IPS-15b (cell line): ENCODE measurements at regions not wholly inside any gene's neighbourhood (a gene's known extent, or its start where the extent isn't known, plus 50 kb on each side); places are given as distances from the start of the nearest gene placed in this dataset.

Source experiments
- H3K27me3 ChIP-seq: one replicate; pipeline ENCODE4 v1.6.1; 2013; ENCODE audit warnings: low read length; ENCODE audit not compliant: control insufficient read depth, insufficient read depth
- H3K36me3 ChIP-seq: one replicate; pipeline ENCODE4 v1.6.1; 2013; ENCODE audit warnings: low read length; ENCODE audit not compliant: control insufficient read depth, insufficient read depth
- H3K4me1 ChIP-seq: one replicate; pipeline ENCODE4 v1.6.1; 2013; ENCODE audit warnings: mild to moderate bottlenecking, low read length; ENCODE audit not compliant: control insufficient read depth, insufficient read depth
- H3K4me3 ChIP-seq: one replicate; pipeline ENCODE4 v1.5.1; 2013; ENCODE audit warnings: low read depth, low read length
- H3K9ac ChIP-seq: one replicate; pipeline ENCODE4 v1.6.1; 2013; ENCODE audit warnings: low read depth, mild to moderate bottlenecking, low read length
- H3K9me3 ChIP-seq: one replicate; pipeline ENCODE4 v1.6.1; 2013; ENCODE audit warnings: mild to moderate bottlenecking, low read length; ENCODE audit not compliant: control insufficient read depth, insufficient read depth

DNA sequence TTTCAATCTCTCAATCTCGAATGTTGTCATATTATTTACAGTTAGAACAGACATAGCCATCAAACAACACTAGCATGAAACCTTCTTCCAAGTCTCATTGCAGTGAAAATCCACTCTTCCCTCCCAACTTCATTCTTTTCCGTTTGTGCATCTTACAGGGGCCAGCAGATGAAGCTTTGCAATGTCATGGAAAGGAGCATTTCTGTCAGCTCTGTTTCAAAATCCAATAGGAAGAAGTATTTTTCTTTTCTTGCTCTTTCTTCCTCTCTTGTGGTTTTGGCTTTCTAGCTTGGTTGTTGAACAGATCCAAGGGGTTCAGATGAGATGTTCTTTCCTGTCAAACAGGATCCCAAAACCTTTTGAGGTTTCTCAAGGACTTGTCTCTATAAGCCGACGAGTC is 416.6 kb downstream of the AEBP2 start:
- no peak overlapping the region for H3K9ac ChIP-seq
- no peak overlapping the region for H3K4me3 ChIP-seq
- H3K36me3 ChIP-seq = no peaks in the 10 kb centered on the region
- no peaks in the 10 kb centered on the region for H3K4me1 ChIP-seq
- H3K9me3 ChIP-seq = peaks cover 5% of the 10 kb centered on the region
- no peaks in the 10 kb centered on the region for H3K27me3 ChIP-seq

DNA sequence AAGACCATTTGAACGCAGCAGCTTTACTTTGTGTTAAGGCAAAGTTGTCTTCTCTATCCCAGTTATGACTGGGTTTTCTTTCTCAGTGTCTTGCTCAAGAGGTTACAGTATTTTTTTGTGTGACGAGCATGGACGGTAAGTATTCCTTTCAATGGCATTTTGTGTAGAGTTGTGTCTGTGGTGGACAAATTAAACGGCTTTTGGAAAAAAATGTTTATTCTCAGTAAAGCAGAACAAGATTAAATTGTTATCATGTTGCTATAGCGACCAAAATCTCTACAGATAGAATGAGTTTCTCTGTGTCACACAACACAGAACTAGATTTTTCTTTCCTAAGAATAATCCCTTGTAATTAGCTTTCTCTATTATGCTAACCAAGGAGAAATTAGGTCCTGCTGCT is 417.1 kb downstream of the AEBP2 start:
- no peaks in the 10 kb centered on the region for H3K36me3 ChIP-seq
- no peaks in the 10 kb centered on the region for H3K4me1 ChIP-seq
- H3K27me3 ChIP-seq = no peaks in the 10 kb centered on the region
- H3K4me3 ChIP-seq = no peak overlapping the region
- H3K9me3 ChIP-seq = peaks cover 5% of the 10 kb centered on the region
- H3K9ac ChIP-seq = no peak overlapping the region

DNA sequence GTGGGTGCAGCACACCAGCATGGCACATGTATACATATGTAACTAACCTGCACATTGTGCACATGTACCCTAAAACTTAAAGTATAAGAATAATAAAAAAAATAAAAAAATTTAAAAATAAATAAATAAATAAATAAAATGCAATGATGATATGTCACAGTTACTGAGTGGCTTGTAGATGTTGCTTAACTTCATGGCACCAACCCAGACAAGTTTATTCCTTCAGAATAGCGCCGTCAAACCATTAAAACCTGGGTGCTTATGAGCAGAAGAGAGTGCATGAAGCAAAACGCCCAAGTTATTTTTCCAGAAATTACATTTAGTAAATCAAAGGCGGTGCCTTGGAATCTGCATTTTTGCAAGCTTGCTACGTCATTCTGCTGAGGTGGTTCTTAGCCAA is 417.9 kb downstream of the AEBP2 start:
- Histone ChIP-seq H3K36me3 (no peaks in the 10 kb centered on the region), H3K4me3 (no peak overlapping the region), H3K9ac (no peak overlapping the region), H3K9me3 (peaks cover 5% of the 10 kb centered on the region), H3K27me3 (no peaks in the 10 kb centered on the region), H3K4me1 (no peaks in the 10 kb centered on the region)

DNA sequence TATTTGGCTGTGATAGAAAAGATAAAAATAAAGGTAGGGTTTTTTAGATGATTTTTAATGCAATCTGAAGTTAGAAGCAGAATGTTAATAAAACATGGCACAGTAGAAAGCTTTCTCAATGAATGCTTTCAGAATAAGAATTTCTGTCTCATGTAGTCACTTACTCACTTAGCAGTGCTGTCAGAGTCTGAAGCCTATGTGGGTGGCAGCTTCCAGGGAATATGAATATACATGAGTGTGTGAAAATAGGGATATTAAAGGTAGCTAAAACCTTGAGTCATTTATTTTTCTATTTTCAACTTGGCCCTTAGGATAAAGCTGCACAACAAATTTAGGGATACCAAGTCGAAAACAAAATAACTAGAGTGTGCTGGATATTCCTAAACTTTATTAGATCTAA is 427.9 kb downstream of the AEBP2 start:
- no peak overlapping the region for H3K4me3 ChIP-seq
- no peak overlapping the region for H3K9ac ChIP-seq

DNA sequence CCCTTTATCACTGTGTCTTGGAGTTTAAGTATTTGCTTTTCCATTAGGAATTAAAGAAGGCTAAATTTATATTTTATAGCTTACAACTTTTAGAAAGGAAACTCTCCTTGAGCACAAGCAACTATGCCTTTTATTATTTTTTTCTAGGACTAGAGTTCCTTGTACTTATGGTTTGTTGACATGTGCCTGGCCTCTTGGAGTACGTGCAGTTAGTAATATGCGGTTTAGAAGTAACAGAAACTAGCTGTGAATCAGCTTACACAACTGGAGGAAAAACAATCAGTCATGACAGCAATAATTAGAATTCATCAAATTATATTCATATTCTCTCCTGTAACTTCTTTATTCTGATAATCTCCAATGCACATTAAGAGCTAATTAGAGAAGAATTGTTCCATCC is 428.7 kb downstream of the AEBP2 start:
- Histone ChIP-seq H3K36me3 (no peaks in the 10 kb centered on the region), H3K27me3 (no peaks in the 10 kb centered on the region), H3K9me3 (no peaks in the 10 kb centered on the region), H3K4me3 (no peak overlapping the region), H3K4me1 (no peaks in the 10 kb centered on the region), H3K9ac (no peak overlapping the region)

More for the DNA sequence above, 427.9 kb downstream of the AEBP2 start:
- Histone ChIP-seq H3K4me1 (no peaks in the 10 kb centered on the region), H3K36me3 (no peaks in the 10 kb centered on the region), H3K27me3 (no peaks in the 10 kb centered on the region), H3K9me3 (no peaks in the 10 kb centered on the region)

DNA sequence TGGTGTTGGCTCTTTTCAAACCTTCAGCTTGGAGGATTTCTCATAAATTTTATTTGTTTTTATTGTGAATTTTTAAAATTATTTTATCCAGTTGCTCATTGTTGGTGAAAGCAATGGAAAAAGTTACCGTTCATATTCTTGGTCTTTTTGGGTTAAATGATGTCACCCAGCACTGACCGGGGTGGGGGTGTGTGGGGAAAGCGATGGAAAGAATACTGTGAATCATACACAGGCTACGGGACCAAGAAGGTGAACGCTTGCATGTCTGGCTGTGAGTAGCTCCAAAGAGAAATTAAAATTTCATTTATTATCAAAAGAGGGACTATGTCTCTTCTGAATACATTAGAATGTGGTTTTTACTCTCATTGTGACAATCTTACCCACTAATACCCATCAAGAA is 430.1 kb downstream of the AEBP2 start:
- Histone ChIP-seq H3K9ac (no peak overlapping the region), H3K4me1 (no peaks in the 10 kb centered on the region), H3K9me3 (no peaks in the 10 kb centered on the region), H3K36me3 (no peaks in the 10 kb centered on the region), H3K27me3 (no peaks in the 10 kb centered on the region), H3K4me3 (no peak overlapping the region)

DNA sequence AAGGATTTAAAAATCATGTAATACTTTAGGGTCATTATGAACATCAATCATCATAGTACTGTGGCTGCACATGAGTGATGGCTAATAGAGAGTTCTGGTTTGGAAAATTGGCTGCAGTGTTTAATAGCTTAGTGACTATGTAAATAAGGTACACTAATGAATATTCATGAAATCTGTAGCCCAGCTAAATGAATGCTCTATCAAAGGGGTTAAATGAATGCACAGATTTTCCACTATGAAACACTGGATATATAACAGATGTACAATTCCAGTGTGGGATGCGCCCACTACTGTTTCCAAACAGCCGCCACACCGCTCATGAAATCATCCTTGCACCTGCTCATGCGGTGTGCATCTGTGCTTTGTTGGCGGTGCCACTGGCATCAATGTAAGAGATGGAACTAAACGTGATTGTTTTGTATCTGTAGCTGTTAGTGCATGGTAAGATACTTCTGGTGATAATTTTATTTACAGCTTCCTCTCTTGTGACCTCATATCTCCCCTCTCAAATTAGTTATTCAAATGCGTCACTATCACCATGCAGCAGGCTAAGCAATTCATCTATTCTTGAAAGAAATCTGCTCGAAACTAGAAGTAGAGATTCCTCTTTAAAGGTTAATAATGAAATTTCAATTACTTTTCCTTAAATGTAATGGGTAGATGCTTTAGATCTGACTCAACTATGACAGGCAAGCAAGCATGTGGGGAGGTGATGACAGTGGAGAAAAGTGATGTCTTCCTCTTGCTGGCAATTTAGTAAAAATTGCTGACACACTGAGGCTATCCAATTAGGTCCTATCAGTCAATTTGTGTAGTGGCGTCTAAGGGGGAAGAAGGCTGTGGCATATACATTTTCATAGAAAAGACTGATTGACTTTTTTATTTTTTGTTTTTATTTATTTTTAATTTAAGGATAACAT is 433.6 kb downstream of the AEBP2 start:
- Histone ChIP-seq H3K36me3 (no peaks in the 10 kb centered on the region), H3K9ac (no peak overlapping the region), H3K4me3 (no peak overlapping the region), H3K4me1 (no peaks in the 10 kb centered on the region), H3K27me3 (no peaks in the 10 kb centered on the region), H3K9me3 (no peaks in the 10 kb centered on the region)

DNA sequence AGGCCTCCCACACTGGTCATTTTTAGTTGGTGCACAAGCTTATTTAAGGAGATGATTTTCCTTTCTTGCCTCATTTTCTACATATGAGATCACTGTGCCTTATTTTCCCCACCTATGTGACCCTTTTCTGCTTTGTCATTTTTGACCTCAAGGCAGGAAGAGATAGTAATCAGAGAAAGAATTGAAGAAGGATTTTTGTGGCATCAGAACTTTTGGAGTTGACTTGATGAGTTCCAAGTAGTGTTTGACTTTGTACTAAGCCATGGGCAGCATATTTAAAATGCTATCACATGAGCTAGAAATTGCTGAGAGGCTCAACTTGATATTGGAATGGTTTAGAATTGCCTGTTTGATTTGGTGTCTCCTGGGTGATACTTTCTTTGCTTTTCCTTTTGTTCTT is 440.8 kb downstream of the AEBP2 start:
- H3K9ac ChIP-seq = no peak overlapping the region
- H3K4me3 ChIP-seq = no peak overlapping the region
- no peaks in the 10 kb centered on the region for H3K36me3 ChIP-seq
- no peaks in the 10 kb centered on the region for H3K27me3 ChIP-seq
- no peaks in the 10 kb centered on the region for H3K9me3 ChIP-seq
- no peaks in the 10 kb centered on the region for H3K4me1 ChIP-seq

DNA sequence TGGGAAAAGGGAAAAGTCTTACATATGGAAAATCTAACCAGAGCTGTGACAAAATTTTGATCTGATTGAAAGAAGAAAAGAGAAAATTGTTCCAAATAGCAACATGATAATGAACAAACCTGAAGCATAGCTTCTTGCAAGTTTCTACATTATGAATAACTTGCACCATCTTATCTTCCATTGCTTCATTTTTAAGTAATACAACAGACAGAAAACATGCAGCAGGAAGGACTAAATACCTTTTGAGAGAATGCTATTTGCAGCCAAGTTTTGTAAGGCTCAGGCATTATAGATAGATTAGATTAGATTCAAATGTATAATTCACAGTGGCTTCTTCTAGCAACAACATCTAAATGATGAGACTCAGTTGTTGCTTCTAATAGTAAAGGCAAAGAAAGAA is 441.4 kb downstream of the AEBP2 start:
- H3K4me1 ChIP-seq = no peaks in the 10 kb centered on the region
- no peak overlapping the region for H3K9ac ChIP-seq
- no peaks in the 10 kb centered on the region for H3K27me3 ChIP-seq
- no peak overlapping the region for H3K4me3 ChIP-seq
- H3K9me3 ChIP-seq = no peaks in the 10 kb centered on the region
- H3K36me3 ChIP-seq = no peaks in the 10 kb centered on the region

DNA sequence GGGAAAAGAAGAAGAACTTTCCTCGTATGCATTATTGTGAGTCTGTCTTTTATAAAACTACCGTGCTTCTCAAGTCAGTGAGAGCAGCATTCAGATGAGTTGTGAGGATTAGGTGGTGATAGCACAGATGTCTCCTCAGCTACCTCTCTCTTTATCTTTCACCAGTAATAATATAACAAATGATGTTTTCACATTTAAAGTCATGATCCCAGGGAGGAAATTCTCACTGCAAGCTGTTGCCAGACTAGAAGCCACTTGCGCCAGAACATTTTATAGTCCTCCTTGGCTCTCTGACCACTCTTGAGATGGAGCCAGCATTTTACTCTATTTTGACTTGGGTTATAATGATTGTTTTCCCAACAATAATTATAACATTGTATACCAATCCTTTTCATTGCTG is 443.1 kb downstream of the AEBP2 start:
- no peaks in the 10 kb centered on the region for H3K9me3 ChIP-seq
- no peaks in the 10 kb centered on the region for H3K36me3 ChIP-seq
- H3K9ac ChIP-seq = no peak overlapping the region
- H3K4me1 ChIP-seq = no peaks in the 10 kb centered on the region
- no peak overlapping the region for H3K4me3 ChIP-seq
- H3K27me3 ChIP-seq = no peaks in the 10 kb centered on the region

DNA sequence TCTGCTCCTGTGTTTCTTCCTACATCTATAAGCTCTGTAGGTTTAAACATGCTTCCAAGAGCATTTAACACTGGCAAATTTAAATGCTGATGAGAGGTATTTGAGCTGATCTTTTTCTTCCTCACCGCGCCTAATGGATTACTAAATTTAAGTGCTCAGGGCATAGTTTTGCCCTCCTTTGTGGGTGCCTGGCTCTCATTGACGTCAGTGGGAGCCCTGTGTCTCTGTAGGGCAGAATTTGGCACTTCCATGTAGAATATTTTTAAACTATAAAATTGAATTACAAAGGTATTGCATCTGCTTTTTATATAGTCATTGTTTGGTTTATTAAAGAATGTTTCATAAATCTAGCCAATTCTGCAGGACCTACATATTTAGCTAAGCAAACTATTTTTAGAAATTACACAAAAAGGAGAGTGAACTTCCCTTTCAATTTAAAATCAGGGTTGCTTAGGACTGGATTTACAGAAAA is 444.8 kb downstream of the AEBP2 start:
- H3K9me3 ChIP-seq = no peaks in the 10 kb centered on the region
- H3K27me3 ChIP-seq = no peaks in the 10 kb centered on the region
- no peaks in the 10 kb centered on the region for H3K4me1 ChIP-seq
- no peak overlapping the region for H3K4me3 ChIP-seq
- H3K36me3 ChIP-seq = no peaks in the 10 kb centered on the region
- no peak overlapping the region for H3K9ac ChIP-seq

DNA sequence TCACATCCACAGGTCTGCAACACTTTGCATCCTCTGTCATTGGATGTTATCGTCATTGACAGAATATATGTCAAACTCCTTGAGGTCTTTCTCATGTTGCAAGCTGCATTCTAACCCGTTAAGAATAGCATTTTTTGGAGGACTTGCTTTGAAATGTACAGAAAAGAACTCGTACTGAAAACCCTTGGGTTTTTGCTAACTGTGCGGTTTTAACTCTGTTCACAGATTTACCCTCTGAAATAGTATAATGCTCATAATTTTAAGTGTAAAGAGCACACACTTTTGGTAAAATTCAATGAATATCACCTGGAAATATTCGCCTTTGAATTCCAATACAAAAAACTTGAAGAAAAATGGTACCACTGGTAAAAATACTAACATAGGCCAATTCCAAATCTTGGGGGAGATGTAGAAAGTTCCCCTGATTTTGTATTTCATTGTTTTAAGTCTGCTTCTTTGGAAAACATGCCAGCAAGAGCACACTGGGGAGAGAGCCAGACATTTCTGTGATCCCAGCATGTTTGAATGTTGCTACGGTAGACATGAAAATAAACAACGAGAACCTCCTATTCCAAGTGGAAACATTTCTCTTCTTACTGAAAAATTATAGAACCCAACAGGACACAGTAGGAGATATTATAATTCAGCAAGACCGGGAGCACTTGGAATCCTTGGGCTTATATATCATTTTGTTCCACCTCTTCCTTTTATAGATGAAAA is 446.0 kb downstream of the AEBP2 start:
- H3K9me3 ChIP-seq = no peaks in the 10 kb centered on the region
- H3K4me3 ChIP-seq = no peak overlapping the region
- H3K36me3 ChIP-seq = no peaks in the 10 kb centered on the region
- H3K4me1 ChIP-seq = no peaks in the 10 kb centered on the region
- no peak overlapping the region for H3K9ac ChIP-seq
- H3K27me3 ChIP-seq = no peaks in the 10 kb centered on the region
